ENCODE measurements at regions not wholly inside any gene's neighbourhood (a gene's known extent, or its start where the extent isn't known, plus 50 kb on each side); places are given as distances from the start of the nearest gene placed in this dataset.

DNA sequence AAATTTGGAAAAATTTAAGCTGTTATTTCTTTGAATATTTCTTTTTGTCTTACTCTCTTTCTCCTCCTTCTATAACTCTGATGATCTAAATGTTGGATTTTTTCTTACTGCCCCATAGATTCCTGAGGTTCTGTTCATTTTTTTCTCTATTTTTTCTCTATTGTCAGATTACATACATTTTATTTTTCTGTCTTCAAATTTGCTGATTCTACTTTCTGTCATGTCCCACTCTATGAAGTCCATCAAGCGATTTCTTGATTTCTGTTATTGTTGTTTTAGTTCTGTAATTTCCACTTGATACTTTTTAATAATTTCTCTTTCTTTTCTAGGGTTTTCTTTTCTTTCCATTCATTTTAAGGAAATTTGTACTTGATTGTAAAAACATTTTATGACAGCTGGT lies 83.7 kb upstream of the THRB start:
- H3K9me3 ChIP-seq (ENCODE audit: insufficient read depth in 2 of 2, low read depth in 1 of 2, low read length in 1 of 2): no peaks in the 10 kb centered on the region

More for the DNA sequence above, 83.7 kb upstream of the THRB start:
- Histone ChIP-seq H2BK15ac (ENCODE audit: low read length) (no peak overlapping the region), H2BK120ac (replicated peaks; ENCODE audit: low read depth, low read length) (no peak overlapping the region), H2AFZ (ENCODE audit: low read length) (no peak overlapping the region), H3K79me1 (ENCODE audit: low read depth, low read length) (no peaks in the 10 kb centered on the region), H4K8ac (ENCODE audit: extremely low read depth, insufficient read depth, low read length) (no peak overlapping the region), H3K23me2 (ENCODE audit: low read depth, low read length) (no peaks in the 10 kb centered on the region), H2AK5ac (ENCODE audit: low read depth, low read length) (no peak overlapping the region), H3K36me3 (ENCODE audit: control insufficient read depth in 2 of 4, insufficient read depth in 4 of 4, low read length in 3 of 4) (no peaks in the 10 kb centered on the region), H3K4me2 (ENCODE audit: insufficient read depth in 1 of 2, low read depth in 2 of 2, low read length in 2 of 2) (no peak overlapping the region), H3K4me1 (replicated peaks in 1 of 4; ENCODE audit: control insufficient read depth in 3 of 4, insufficient read depth in 4 of 4, low read length in 3 of 4) (peaks cover 0 to 5% (median under 1%) of the 10 kb centered on the region in 4 experiments; a peak in 2 of 7 replicates), H4K91ac (replicated peaks; ENCODE audit: insufficient read length, low read length) (no peak overlapping the region), H3K79me2 (ENCODE audit: control insufficient read depth in 1 of 2, insufficient read depth in 2 of 2, low read length in 2 of 2) (no peaks in the 10 kb centered on the region), H2BK20ac (ENCODE audit: low read length) (no peak overlapping the region), H3K27me3 (replicated peaks in 1 of 4; ENCODE audit: control insufficient read depth in 3 of 4, extremely low read depth in 1 of 4, insufficient read depth in 3 of 4, low read length in 3 of 4) (no peaks in the 10 kb centered on the region), H3K4me3 (ENCODE audit: extremely low read depth in 1 of 4, insufficient read depth in 2 of 4, low read depth in 3 of 4, low read length in 4 of 4) (no peak overlapping the region), H2BK5ac (ENCODE audit: low read depth, low read length) (no peak overlapping the region), H2BK12ac (ENCODE audit: low read depth, low read length) (no peak overlapping the region), H3K9ac (replicated peaks in 1 of 4; ENCODE audit: extremely low read depth in 1 of 4, low read depth in 3 of 4, low read length in 3 of 4) (no peak overlapping the region), H3K4ac (replicated peaks; ENCODE audit: insufficient read length, low read depth, low read length) (no peak overlapping the region), H4K5ac (ENCODE audit: insufficient read length, low read depth, low read length) (no peak overlapping the region), H3K27ac (ENCODE audit: low read depth, low read length) (no peak overlapping the region), H4K20me1 (replicated peaks in 1 of 2; ENCODE audit: control insufficient read depth in 1 of 2, insufficient read depth in 2 of 2, low read length in 2 of 2) (no peaks in the 10 kb centered on the region), H3K14ac (ENCODE audit: insufficient read length) (no peak overlapping the region), H3K56ac (replicated peaks; ENCODE audit: insufficient read length, low read depth, low read length) (no peak overlapping the region), H3K18ac (ENCODE audit: extremely low read depth, low read length) (no peak overlapping the region), H3K23ac (ENCODE audit: insufficient read length) (no peak overlapping the region)
- CTCF ChIA-PET (ENCODE audit: partially characterized antibody): no interaction called here
- FAIRE-seq (no peak), DNase-seq (ENCODE audit: low read depth in 1 of 2, low spot score in 2 of 2) (no peak)
- WGBS, 2 experiments (ENCODE audit: extremely low coverage in 1 of 2, insufficient coverage in 1 of 2, insufficient read length in 1 of 2, insufficient replicate concordance in 2 of 2, low coverage in 1 of 2, low lambda C conversion rate in 2 of 2, missing lambda C conversion rate in 1 of 2): 100% methylated on average over 1 of the region's 1 CpG; no CpG with 5 or more reads in 1 of the 2 experiments
- no peak for TF ChIP-seq GABPA (IDR thresholded peaks at IDR 0.05; ENCODE audit: borderline replicate concordance, insufficient read depth, low read length)
- no peak for TF ChIP-seq KDM1A (IDR thresholded peaks at IDR 0.05; ENCODE audit: borderline replicate concordance, low read length)
- TF ChIP-seq CBX5 (IDR thresholded peaks at IDR 0.05; ENCODE audit: low read depth, low read length): no peak
- TF ChIP-seq JUND (IDR thresholded peaks at IDR 0.05; ENCODE audit: low read length): no peak
- TF ChIP-seq BRCA1 (IDR thresholded peaks at IDR 0.05; ENCODE audit: low read depth, low read length): no peak
- TF ChIP-seq KDM5A (IDR thresholded peaks at IDR 0.05; ENCODE audit: low read length): no peak
- TF ChIP-seq BCL11A (IDR thresholded peaks at IDR 0.05; ENCODE audit: low read depth in 2 of 2, low read length in 2 of 2): no peak
- TF ChIP-seq RXRA (IDR thresholded peaks at IDR 0.05; ENCODE audit: insufficient read depth, low read depth, low read length): no peak
- no peak for TF ChIP-seq POLR2A (IDR thresholded peaks at IDR 0.05; ENCODE audit: control extremely low read depth in 1 of 2, low read depth in 2 of 2, low read length in 2 of 2)
- TF ChIP-seq CBX8 (IDR thresholded peaks at IDR 0.05; ENCODE audit: borderline replicate concordance, low read depth, low read length): no peak
- no peak for TF ChIP-seq KDM4A (IDR thresholded peaks at IDR 0.05; ENCODE audit: low read depth, low read length, severe bottlenecking)
- TF ChIP-seq CHD2 (IDR thresholded peaks at IDR 0.05; ENCODE audit: low read length): no peak
- no peak for TF ChIP-seq CHD1 (IDR thresholded peaks at IDR 0.05; ENCODE audit: low read depth, low read length)
- no peak for TF ChIP-seq CEBPB (IDR thresholded peaks at IDR 0.05; ENCODE audit: low read depth, low read length)
- no peak for TF ChIP-seq POU5F1 (IDR thresholded peaks at IDR 0.05; ENCODE audit: low read depth, low read length)
- TF ChIP-seq ZNF274 (IDR thresholded peaks at IDR 0.05; ENCODE audit: borderline replicate concordance, extremely low read depth, low read length): no peak
- no peak for TF ChIP-seq SRF (IDR thresholded peaks at IDR 0.05; ENCODE audit: low read depth, low read length)
- POLR2A ChIA-PET (ENCODE audit: partially characterized antibody): no interaction called here

Measured in H1 (cell line).